ENCODE measurements at regions not wholly inside any gene's neighbourhood (a gene's known extent, or its start where the extent isn't known, plus 50 kb on each side); places are given as distances from the start of the nearest gene placed in this dataset.

GRCh38 chr3:166118049-166118448, 280.8 kb upstream of the BCHE start:
- TF ChIP-seq CTCF (conservative IDR thresholded peaks at IDR 0.05; ENCODE audit: low read depth, low read length) (no peak), CEBPB (IDR thresholded peaks at IDR 0.05; ENCODE audit: low read depth, low read length) (no peak), SMC3 (IDR thresholded peaks at IDR 0.05; ENCODE audit: low read depth, low read length) (no peak), POLR2A (IDR thresholded peaks at IDR 0.05; ENCODE audit: low read depth, low read length) (no peak), RAD21 (IDR thresholded peaks at IDR 0.05; ENCODE audit: low read length) (no peak), NFE2L2 (IDR thresholded peaks at IDR 0.05; ENCODE audit: low read depth, low read length) (no peak), RFX5 (IDR thresholded peaks at IDR 0.05; ENCODE audit: low read depth, low read length) (no peak), MAZ (IDR thresholded peaks at IDR 0.05; ENCODE audit: borderline replicate concordance, low read depth, low read length) (no peak), FOS (IDR thresholded peaks at IDR 0.05; ENCODE audit: low read depth, low read length) (no peak), MAFK (IDR thresholded peaks at IDR 0.05; ENCODE audit: low read depth, low read length) (0 out of 2 replicates have a peak, but pooled peaks have one; percentile 24), RCOR1 (IDR thresholded peaks at IDR 0.05; ENCODE audit: insufficient replicate concordance, low read length) (no peak), CHD1 (IDR thresholded peaks at IDR 0.05; ENCODE audit: low read depth, low read length) (no peak), BHLHE40 (IDR thresholded peaks at IDR 0.05; ENCODE audit: low read depth, low read length) (no peak)

All from IMR-90 (cell line).